ENCODE measurements at regions not wholly inside any gene's neighbourhood (a gene's known extent, or its start where the extent isn't known, plus 50 kb on each side); places are given as distances from the start of the nearest gene placed in this dataset.
"Not testable (repeated sequence)": the region's sequence is repeated elsewhere in the genome, so short reads cannot be mapped to it uniquely, and the experiment has no call there.

- no peak for FAIRE-seq
Observed at GRCh38 chr1:113302636-113303035, 87.7 kb upstream of the MAGI3 start.

DNA sequence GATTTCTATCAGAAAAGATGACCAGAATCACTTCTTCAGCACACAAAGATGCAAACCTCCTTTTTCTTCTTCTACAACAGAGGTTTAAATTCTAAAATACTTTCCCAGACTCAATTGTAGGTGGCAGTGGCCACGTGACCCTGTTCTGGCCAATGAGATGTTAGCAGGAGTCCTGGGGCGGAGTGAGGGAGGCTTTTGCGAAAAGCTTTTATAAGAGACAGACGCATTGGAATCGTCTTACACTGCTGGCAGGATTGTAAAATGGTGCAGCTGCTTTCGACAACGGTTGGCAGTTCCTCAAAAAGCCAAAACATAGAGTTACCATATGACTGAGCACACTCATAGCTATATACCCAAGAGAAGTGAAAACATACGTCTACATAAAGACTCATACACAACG, 87.0 kb upstream of the MAGI3 start:
- no peaks in the 10 kb centered on the region for H3K27me3 ChIP-seq (ENCODE audit: control insufficient read depth in 3 of 3, insufficient read depth in 3 of 3, low read length in 3 of 3)
- no peak for DNase-seq
- FAIRE-seq = no peak
- no peak overlapping the region for H3K4me3 ChIP-seq (ENCODE audit: low read depth in 1 of 3, low read length in 3 of 3)
- no peak overlapping the region for H3K27ac ChIP-seq (ENCODE audit: low read depth in 1 of 3, low read length in 2 of 3)
- H3K9me3 ChIP-seq (ENCODE audit: control insufficient read depth in 2 of 2, insufficient read depth in 1 of 2, low read depth in 1 of 2, low read length in 1 of 2) = no peaks in the 10 kb centered on the region
- no peaks in the 10 kb centered on the region for H3K36me3 ChIP-seq (ENCODE audit: control insufficient read depth in 3 of 3, insufficient read depth in 2 of 3, low read depth in 1 of 3, low read length in 3 of 3)
- WGBS, 3 donors = 77 to 93% (median 88%) methylated on average over 9 of the region's 9 CpGs
- H3K4me1 ChIP-seq (ENCODE audit: control insufficient read depth in 3 of 3, insufficient read depth in 2 of 3, low read depth in 1 of 3, low read length in 2 of 3) = no peaks in the 10 kb centered on the region

More at GRCh38 chr1:113302636-113303035, 87.7 kb upstream of the MAGI3 start:
- Histone ChIP-seq H3K4me1 (ENCODE audit: control insufficient read depth in 3 of 3, insufficient read depth in 2 of 3, low read depth in 1 of 3, low read length in 2 of 3) (no peaks in the 10 kb centered on the region), H3K9me3 (ENCODE audit: control insufficient read depth in 2 of 2, insufficient read depth in 1 of 2, low read depth in 1 of 2, low read length in 1 of 2) (no peaks in the 10 kb centered on the region), H3K36me3 (ENCODE audit: control insufficient read depth in 3 of 3, insufficient read depth in 2 of 3, low read depth in 1 of 3, low read length in 3 of 3) (no peaks in the 10 kb centered on the region), H3K27ac (ENCODE audit: low read depth in 1 of 3, low read length in 2 of 3) (no peak overlapping the region), H3K4me3 (ENCODE audit: low read depth in 1 of 3, low read length in 3 of 3) (no peak overlapping the region), H3K27me3 (ENCODE audit: control insufficient read depth in 3 of 3, insufficient read depth in 3 of 3, low read length in 3 of 3) (no peaks in the 10 kb centered on the region)
- no peak for DNase-seq
- 44 to 72% (median 60%) methylated on average over 2 of the region's 2 CpGs for WGBS, 3 donors

DNA sequence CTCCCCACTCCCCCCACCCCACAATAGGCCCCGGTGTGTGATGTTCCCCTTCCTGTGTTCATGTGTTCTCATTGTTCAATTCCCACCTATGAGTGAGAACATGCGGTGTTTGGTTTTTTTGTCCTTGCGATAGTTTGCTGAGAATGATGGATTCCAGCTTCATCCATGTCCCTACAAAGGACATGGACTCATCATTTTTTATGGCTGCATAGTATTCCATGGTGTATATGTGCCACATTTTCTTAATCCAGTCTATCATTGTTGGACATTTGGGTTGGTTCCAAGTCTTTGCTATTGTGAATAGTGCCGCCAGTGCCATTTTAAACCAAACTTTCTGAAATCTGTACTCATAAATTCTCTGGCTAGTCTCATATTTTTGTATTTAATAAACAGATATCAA, 85.3 kb upstream of the MAGI3 start:
- H3K27me3 ChIP-seq (ENCODE audit: control insufficient read depth in 3 of 3, insufficient read depth in 3 of 3, low read length in 3 of 3); H3K9me3 ChIP-seq (ENCODE audit: control insufficient read depth in 2 of 2, insufficient read depth in 1 of 2, low read depth in 1 of 2, low read length in 1 of 2); H3K4me3 ChIP-seq (ENCODE audit: low read depth in 1 of 3, low read length in 3 of 3); DNase-seq; FAIRE-seq; H3K36me3 ChIP-seq (ENCODE audit: control insufficient read depth in 3 of 3, insufficient read depth in 2 of 3, low read depth in 1 of 3, low read length in 3 of 3); H3K4me1 ChIP-seq (ENCODE audit: control insufficient read depth in 3 of 3, insufficient read depth in 2 of 3, low read depth in 1 of 3, low read length in 2 of 3); H3K27ac ChIP-seq (ENCODE audit: low read depth in 1 of 3, low read length in 2 of 3): not testable (repeated sequence)
- 93 to 100% (median 99%) methylated on average over 4 of the region's 4 CpGs for WGBS, 3 donors

- DNase-seq (peak in 1 of 2 donors; percentile 28), FAIRE-seq (no peak)
- Histone ChIP-seq H3K4me3 (ENCODE audit: low read depth in 1 of 3, low read length in 3 of 3) (no peak overlapping the region), H3K9me3 (ENCODE audit: control insufficient read depth in 2 of 2, insufficient read depth in 1 of 2, low read depth in 1 of 2, low read length in 1 of 2) (peaks cover 0 to 7% of the 10 kb centered on the region in 2 donors), H3K27me3 (ENCODE audit: control insufficient read depth in 3 of 3, insufficient read depth in 3 of 3, low read length in 3 of 3) (no peaks in the 10 kb centered on the region), H3K27ac (ENCODE audit: low read depth in 1 of 3, low read length in 2 of 3) (no peak overlapping the region), H3K4me1 (ENCODE audit: control insufficient read depth in 3 of 3, insufficient read depth in 2 of 3, low read depth in 1 of 3, low read length in 2 of 3) (no peaks in the 10 kb centered on the region), H3K36me3 (ENCODE audit: control insufficient read depth in 3 of 3, insufficient read depth in 2 of 3, low read depth in 1 of 3, low read length in 3 of 3) (no peaks in the 10 kb centered on the region)
- WGBS, 3 donors = 78 to 89% (median 83%) methylated on average over 3 of the region's 3 CpGs
Observed at GRCh38 chr1:113307771-113308445, 82.4 kb upstream of the MAGI3 start.

- FAIRE-seq; H3K4me3 ChIP-seq (ENCODE audit: low read depth in 1 of 3, low read length in 3 of 3): not testable (repeated sequence)
- WGBS, 3 donors = 97 to 100% (median 98%) methylated on average over 1 of the region's 1 CpG
Observed at GRCh38 chr1:113312651-113313050, 77.7 kb upstream of the MAGI3 start.

GRCh38 chr1:113314600-113314999, 75.7 kb upstream of the MAGI3 start:
- FAIRE-seq = no peak
- DNase-seq = no peak
- Histone ChIP-seq H3K36me3 (ENCODE audit: control insufficient read depth in 3 of 3, insufficient read depth in 2 of 3, low read depth in 1 of 3, low read length in 3 of 3) (no peaks in the 10 kb centered on the region), H3K4me1 (ENCODE audit: control insufficient read depth in 3 of 3, insufficient read depth in 2 of 3, low read depth in 1 of 3, low read length in 2 of 3) (no peaks in the 10 kb centered on the region), H3K4me3 (ENCODE audit: low read depth in 1 of 3, low read length in 3 of 3) (no peak overlapping the region), H3K27ac (ENCODE audit: low read depth in 1 of 3, low read length in 2 of 3) (no peak overlapping the region), H3K27me3 (ENCODE audit: control insufficient read depth in 3 of 3, insufficient read depth in 3 of 3, low read length in 3 of 3) (no peaks in the 10 kb centered on the region), H3K9me3 (ENCODE audit: control insufficient read depth in 2 of 2, insufficient read depth in 1 of 2, low read depth in 1 of 2, low read length in 1 of 2) (peaks cover 0 to 13% of the 10 kb centered on the region in 2 donors)
- 80 to 95% (median 93%) methylated on average over 3 of the region's 3 CpGs for WGBS, 3 donors

More at GRCh38 chr1:113312651-113313050, 77.7 kb upstream of the MAGI3 start:
- not testable (repeated sequence) for H3K27me3 ChIP-seq (ENCODE audit: control insufficient read depth in 3 of 3, insufficient read depth in 3 of 3, low read length in 3 of 3); H3K4me1 ChIP-seq (ENCODE audit: control insufficient read depth in 3 of 3, insufficient read depth in 2 of 3, low read depth in 1 of 3, low read length in 2 of 3); H3K36me3 ChIP-seq (ENCODE audit: control insufficient read depth in 3 of 3, insufficient read depth in 2 of 3, low read depth in 1 of 3, low read length in 3 of 3); H3K27ac ChIP-seq (ENCODE audit: low read depth in 1 of 3, low read length in 2 of 3); DNase-seq
- H3K9me3 ChIP-seq (ENCODE audit: control insufficient read depth in 2 of 2, insufficient read depth in 1 of 2, low read depth in 1 of 2, low read length in 1 of 2) = peaks cover 0 to 13% of the 10 kb centered on the region in 2 donors

GRCh38 chr1:113320272-113320671, 70.0 kb upstream of the MAGI3 start:
- FAIRE-seq (peak; percentile 5), DNase-seq (peak; percentile 38 to 89)
- H3K4me1 ChIP-seq (ENCODE audit: control insufficient read depth in 3 of 3, insufficient read depth in 2 of 3, low read depth in 1 of 3, low read length in 2 of 3) = peaks cover 0 to 4% (median 0%) of the 10 kb centered on the region in 3 donors
- no peak overlapping the region for H3K4me3 ChIP-seq (ENCODE audit: low read depth in 1 of 3, low read length in 3 of 3)
- H3K27ac ChIP-seq (ENCODE audit: low read depth in 1 of 3, low read length in 2 of 3) = peak overlapping the region in 1 of 3 donors; percentile 20
- no peaks in the 10 kb centered on the region for H3K27me3 ChIP-seq (ENCODE audit: control insufficient read depth in 3 of 3, insufficient read depth in 3 of 3, low read length in 3 of 3)
- no peaks in the 10 kb centered on the region for H3K9me3 ChIP-seq (ENCODE audit: control insufficient read depth in 2 of 2, insufficient read depth in 1 of 2, low read depth in 1 of 2, low read length in 1 of 2)
- no peaks in the 10 kb centered on the region for H3K36me3 ChIP-seq (ENCODE audit: control insufficient read depth in 3 of 3, insufficient read depth in 2 of 3, low read depth in 1 of 3, low read length in 3 of 3)

DNA sequence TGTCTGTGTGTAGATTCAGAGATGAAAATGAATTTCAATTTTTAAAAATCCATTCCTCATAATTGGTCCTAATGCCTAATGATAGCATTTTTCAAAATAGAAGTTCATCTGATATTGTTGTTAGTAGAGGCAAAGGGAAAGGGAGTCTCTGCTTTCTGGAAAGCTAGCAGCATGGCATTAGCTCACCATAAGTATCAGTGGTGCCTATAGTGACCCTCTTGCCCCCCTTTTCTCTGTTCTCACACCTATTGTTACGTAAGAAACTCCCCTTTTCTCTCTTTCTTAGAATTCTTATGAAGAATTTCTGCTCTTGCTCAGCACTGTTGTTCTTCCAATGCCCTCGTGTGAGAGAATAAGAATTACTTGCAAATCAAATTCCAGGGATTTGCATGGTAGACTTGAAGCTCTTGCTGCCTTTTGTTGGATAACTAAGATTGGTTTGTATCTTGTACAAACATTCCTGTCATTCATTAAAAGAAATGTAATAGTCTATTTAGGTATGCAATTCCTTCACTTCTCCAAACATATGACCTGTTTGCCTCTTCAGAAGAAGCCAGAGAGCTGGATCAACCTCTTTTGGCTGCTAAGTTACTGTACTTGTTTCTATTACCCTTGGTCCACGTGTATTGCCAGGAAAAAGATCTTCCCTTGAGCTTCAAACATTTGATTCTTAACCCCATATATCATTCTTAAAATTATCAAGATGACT, 69.2 kb upstream of the MAGI3 start:
- Histone ChIP-seq H3K27me3 (ENCODE audit: control insufficient read depth in 3 of 3, insufficient read depth in 3 of 3, low read length in 3 of 3) (no peaks in the 10 kb centered on the region), H3K36me3 (ENCODE audit: control insufficient read depth in 3 of 3, insufficient read depth in 2 of 3, low read depth in 1 of 3, low read length in 3 of 3) (no peaks in the 10 kb centered on the region), H3K27ac (ENCODE audit: low read depth in 1 of 3, low read length in 2 of 3) (peak overlapping the region in 1 of 3 donors; percentile 20), H3K4me1 (ENCODE audit: control insufficient read depth in 3 of 3, insufficient read depth in 2 of 3, low read depth in 1 of 3, low read length in 2 of 3) (peaks cover 0 to 4% (median 0%) of the 10 kb centered on the region in 3 donors), H3K4me3 (ENCODE audit: low read depth in 1 of 3, low read length in 3 of 3) (no peak overlapping the region), H3K9me3 (ENCODE audit: control insufficient read depth in 2 of 2, insufficient read depth in 1 of 2, low read depth in 1 of 2, low read length in 1 of 2) (no peaks in the 10 kb centered on the region)
- DNase-seq (peak in 1 of 2 donors; percentile 12), FAIRE-seq (no peak)
- WGBS, 3 donors = 33 to 53% (median 42%) methylated on average over 3 of the region's 3 CpGs
